NCI-H345 treated with DMSO at 0.1 percent for 48 hours (cell line): ENCODE measurements at regions not wholly inside any gene's neighbourhood (a gene's known extent, or its start where the extent isn't known, plus 50 kb on each side); places are given as distances from the start of the nearest gene placed in this dataset.

ENCODE experiments used
- DNase-seq: peaks from one replicate; lab custom pipeline; 2025; ENCODE audit not compliant: unreplicated experiment; lab: John Stamatoyannopoulos, UW

DNA sequence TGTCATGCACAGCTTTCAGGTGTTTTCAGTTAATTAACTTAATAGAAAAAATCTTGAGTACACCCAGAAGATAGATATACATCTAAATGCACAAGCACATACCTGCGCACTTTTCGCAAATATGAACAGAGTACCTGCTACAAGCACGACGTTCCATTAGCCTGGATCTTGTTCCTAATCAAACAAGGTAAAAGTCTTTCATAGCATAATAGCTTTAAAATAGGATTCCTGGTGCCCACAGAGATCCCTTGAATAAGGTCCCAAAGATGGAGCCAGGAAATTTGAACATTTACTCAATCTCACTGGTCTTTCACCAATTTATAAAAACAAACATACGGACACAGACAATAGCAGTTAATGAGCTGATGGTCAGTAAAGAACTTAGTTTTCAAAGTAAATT lies 689.8 kb upstream of the CHORDC1 start:
- no peak for DNase-seq

DNA sequence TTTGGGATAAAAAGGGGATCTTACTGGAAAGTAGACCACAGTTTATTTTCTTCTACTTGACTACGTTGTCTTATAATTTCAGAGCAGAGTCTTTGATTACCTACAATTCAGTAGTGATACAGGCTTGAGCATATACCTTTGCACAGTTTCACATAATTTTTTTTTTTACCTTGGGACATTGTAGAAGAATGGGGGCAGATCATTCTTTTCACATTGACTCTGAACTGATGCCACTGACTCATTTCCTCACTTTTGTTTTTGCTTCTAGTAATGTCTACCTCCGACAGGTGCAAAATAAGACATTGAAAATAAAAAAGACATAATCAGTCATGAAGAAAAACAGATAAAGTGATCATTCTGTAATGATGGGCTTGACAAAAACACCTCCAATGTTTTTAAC lies 688.3 kb upstream of the CHORDC1 start:
- DNase-seq = no peak

DNA sequence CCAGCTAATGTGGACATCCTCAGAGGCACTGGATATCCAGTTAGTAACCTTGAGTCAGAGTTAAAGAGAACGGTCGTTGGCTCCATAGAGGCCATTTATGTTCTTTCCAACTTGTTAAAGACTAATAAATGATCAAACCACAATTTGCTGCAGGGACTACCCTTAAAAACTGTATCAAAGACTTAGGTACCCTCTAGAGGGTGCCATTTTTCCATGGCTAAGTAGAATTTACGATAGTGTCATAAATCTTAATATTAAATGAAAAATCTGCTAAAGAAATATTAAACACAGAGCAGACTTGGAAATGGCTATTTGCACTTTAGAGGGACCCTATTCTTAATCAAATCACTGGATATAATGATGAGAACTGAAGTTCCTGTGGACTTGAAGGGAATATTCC lies 685.2 kb upstream of the CHORDC1 start:
- DNase-seq = no peak

DNA sequence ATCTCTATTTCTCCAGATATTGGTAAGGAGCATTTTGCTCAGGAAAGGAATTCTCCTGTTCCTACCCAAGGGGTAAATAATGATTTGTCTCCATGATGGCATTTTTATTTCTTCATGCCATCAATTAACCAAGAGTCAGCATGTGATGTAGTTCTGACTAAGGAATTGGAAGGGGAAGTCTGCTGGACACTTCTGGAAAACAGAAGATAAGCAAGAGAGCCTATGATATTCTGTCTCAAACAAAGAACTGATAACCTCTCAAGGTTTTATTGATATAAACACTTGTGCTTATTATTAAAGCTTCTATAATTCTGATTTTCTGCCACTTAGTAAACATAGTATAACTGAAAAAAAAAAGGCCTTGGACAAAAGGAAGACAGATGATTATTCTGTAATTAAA lies 673.0 kb upstream of the CHORDC1 start:
- DNase-seq = no peak

DNA sequence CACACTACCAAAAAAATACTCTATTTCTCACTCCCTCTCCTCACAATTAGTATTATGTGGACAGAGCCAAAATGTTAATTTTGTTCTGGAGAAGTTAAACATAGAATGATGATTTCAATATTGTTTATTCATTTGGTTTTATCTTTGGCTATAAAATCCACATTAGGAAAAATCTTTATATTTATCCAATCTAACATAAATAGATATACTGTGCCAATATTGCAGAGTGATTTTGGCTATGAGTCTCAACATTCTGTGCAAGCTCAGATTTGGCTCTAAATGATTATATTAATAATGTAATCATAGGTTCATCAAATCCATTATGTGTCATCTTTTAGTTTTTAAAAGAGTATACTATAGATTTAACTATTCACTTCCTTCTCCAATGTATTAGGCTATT lies 667.5 kb upstream of the CHORDC1 start:
- DNase-seq = no peak

DNA sequence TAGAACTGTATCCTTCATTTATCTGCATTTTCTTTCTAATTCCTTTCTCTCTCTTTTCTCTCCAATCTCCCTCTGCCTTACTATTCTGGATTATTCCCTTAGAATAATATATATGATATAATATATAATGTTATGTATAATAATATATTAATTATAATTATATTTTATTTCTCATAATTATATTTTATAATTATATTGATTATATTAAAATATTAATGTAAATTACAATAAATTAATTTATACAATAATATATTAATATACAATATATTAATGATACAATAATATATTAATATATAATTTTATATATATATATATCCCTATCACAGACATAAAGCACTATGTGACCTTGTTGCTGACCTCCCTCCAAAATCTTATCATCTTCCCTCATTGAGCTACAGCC lies 661.3 kb upstream of the CHORDC1 start:
- DNase-seq = no peak

DNA sequence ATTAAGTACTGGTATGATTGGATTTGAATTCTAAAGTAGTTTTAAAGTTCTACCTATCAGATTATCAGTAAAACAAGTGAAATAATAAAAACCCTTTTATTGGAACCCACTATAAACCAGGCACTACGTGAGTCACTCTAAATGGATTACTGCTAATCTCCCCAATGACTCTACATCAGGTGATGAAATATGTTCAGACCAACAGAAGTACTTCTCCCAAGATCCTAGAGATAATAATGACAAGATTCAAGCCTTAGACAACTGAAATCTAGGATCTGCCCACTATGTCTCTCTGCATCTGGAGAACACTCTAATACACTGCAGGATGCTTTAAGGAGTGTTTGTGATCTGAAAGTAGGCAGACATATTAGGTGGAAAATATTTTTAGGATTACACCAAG lies 652.1 kb upstream of the CHORDC1 start:
- no peak for DNase-seq

DNA sequence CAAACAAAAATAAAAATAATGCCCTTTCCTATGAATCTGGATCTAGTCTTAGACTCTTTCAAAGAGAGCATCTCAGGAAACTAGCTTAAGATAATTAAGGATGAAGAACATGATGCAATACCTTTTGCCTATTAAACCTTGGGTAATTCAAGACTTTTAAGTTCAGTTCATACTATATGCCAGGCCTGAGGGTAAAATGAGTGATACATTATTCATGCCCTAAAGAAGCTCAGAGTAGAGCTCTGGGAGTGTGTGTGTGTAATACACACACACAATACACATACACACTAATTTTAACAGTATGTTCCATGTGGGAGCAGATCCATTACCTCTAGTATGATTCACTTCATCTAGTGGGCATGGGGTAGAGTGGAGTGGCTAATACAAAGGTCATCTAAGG lies 651.4 kb upstream of the CHORDC1 start:
- DNase-seq = no peak

DNA sequence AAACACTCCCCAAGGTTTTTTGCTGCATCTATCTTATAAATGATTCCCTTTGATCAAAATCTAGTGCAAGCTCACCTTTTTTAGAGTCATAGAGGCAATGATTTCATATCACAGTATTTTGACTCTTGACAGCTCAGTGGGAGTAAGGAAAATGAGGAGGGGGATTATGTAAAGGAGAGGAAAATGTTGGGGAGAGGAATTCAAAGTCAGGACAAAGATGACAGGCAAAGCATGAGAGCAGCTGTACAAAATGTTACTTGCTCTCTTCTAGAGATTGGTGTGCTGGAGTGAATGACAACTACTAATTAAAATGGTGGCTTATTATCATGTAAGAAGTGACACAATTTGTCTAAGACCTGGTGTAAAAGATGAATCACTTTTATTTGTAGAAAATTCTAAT lies 644.6 kb upstream of the CHORDC1 start:
- DNase-seq = no peak

DNA sequence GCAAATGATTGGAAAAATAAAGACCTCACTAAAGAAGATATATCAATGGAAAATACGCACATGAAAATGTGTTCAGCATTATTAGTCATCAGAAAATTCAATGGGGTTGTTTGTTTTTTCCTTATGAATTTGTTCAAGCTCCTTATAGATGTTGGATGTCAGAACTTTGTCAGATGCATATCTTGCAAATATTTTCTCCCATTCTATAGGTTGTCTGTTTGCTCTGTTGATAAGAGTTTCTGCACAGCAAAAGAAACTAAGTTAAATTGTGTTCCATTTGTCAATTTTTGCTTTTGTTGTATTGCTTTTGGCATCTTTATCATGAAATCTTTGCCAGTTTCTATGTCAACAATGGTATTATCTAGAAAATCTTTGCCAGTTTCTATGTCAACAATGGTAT lies 633.9 kb upstream of the CHORDC1 start:
- DNase-seq = no peak

DNA sequence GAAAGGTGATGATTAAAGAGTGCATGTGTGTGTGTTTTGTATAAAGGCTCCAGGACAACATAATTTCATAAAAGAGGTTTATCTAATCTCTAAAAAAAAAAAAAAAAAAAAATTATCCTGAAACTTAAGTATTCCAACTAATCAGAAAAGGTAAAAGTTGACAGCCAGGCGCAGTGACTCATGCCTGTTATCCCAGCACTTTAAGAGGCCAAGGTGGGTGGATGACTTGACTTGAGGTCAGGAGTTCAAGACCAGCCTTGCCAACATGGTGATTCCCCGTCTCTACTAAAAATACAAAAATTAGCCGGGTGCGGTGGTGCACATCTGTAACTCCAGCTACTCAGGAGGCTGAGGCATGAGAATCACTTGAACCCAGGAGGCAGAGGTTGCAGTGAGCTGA lies 632.7 kb upstream of the CHORDC1 start:
- no peak for DNase-seq

DNA sequence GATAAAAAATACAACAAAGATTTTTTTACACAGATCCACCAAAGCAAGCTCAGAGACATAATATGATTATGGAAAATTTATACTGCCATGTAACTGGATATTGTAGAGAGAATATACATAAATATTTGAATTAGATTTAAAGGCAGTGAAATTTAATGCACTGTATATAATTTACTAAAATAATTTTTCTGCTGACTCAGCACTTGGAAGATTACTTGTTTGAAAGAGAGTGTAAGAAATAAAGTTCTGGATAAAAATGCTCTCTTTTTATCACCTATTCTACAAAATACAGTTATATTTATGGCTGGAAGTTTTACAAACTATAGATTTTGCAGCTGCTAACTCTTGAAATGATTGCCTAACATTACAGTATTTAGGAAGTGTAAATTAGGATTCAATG lies 628.3 kb upstream of the CHORDC1 start:
- no peak for DNase-seq

DNA sequence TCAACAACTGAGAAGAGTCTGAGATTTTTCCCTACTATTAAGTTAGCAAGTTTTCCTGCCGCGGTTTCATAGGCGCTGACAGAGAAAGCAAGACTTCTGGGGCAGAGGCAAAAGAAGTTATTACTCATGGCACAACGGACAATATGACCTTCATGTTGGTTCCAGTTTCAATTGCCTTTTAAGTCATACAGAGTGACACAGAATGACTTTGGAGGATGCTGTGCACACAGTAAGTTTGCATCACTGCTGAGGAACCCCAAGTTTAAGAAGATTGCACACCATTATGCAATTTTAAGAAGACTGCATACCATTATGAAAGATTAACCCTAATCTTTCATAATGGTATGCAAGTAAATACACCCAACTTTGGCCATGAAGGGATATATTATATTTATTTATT lies 626.5 kb upstream of the CHORDC1 start:
- no peak for DNase-seq

DNA sequence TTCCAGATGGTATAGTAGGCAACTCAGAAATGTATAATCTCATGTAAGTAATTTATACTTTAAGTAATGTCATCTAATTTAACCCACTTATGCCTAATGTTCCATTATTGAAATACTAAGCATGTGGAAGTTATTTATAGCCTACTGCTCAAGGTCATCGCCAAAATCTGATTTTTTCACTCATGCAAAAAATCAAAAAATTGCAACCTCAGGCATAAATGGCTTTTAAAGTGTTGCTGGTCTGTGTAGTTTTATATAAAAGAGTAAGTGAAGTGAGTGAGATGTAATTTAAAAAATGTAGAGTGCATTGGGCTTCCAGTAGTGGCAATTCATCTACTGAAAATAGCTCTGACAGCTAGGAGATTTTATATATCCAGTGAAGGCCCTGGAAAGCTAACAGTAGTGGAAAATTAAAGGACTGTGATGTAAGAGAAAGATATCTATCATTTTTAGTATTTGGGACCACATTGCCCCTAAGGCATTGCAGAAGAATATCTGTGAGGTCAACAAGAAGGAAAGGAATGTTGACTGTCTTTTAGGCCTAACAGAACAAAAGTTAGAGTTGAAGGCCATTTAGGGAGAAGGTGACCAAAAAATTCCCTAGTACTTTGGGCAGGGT lies 624.5 kb upstream of the CHORDC1 start:
- no peak for DNase-seq

DNA sequence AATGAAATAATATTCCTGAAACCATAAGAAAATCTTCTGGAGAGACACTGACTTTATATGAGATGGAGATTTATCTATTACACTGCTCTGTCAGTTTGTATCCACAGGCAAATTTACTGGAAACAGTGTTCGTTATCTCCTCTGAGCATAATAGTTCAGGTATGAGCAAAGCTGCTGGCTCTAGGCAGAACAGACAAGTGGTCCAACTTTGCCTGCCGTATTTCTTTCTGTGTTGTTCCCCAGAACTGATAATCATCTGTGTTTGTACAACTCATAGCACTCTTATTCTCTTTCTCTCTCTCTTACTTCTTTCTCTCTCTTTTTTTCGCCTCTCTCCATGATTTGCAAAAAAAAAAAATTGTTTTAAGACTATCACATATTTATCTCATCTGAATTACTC lies 623.8 kb upstream of the CHORDC1 start:
- no peak for DNase-seq

DNA sequence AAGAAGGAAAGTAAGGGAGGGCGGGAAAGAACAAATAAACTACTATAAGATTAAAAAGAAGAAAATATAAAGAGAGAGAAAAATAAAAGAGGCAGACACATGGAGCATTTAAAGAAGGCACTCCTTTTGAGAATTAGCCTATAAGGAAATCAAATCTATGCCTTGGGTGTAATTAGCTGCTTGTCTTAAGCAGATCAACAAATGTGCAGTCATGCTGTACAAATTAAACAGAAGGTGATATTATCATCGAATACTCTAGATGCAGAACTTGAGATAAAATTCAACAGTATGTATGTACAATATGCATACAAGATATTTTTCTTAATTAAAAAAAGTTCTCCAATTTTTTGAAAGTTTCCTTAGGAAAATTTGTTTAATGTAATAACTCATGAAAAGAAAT lies 623.0 kb upstream of the CHORDC1 start:
- no peak for DNase-seq

DNA sequence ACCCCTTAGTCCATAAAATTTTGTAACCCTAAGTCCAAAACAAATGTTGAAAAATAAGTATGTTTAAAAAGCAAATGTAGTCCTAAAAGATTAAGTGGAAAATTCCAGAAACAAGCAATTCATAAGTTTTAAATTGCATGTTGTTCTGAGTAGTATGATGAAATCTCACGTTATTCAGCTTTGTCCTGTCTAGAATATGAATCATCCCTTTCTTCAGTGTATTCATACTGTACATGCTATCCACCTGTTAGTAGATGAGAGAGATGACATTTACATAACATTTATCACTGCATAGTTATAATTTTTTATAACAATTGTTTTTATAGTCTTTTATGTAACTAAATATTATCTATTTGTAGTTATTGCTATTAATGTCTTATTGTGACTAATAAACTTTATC lies 622.3 kb upstream of the CHORDC1 start:
- DNase-seq = no peak

DNA sequence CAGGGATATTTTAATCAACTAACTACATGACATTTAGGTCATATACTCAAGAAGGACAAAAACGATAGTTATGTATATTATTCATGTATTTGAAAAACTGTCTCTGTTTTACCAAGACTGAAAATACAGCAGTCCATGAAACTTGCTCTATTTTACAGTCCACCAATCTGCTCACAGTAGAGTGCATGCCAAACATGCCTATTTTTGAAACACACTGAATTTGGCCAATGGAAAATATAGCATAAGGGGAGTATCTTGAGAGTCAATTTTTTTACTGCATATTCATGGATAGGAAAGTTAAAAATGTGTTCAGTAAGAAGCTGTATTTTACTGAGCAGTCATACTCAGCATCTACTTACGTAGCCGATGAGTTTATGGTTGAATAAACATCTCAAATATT lies 621.2 kb upstream of the CHORDC1 start:
- no peak for DNase-seq

DNA sequence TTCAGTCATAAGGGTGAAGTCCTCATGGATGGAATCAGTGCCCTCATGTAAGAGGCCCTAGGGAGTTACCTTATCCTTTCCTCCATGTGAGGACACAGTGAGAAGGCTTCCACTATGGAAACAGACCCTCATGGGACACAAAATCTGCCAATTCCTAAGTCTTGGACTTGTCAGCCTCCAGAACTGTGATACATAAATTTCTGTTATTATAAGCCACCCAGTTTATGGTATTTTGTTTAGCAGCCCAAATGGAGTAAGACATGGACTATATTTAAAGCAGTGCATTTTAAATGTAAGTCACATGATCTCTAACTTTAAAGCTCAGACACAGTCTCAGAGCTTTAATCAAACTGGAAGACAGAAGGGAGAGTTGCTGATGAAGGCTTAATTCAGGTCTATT lies 619.8 kb upstream of the CHORDC1 start:
- DNase-seq = no peak

DNA sequence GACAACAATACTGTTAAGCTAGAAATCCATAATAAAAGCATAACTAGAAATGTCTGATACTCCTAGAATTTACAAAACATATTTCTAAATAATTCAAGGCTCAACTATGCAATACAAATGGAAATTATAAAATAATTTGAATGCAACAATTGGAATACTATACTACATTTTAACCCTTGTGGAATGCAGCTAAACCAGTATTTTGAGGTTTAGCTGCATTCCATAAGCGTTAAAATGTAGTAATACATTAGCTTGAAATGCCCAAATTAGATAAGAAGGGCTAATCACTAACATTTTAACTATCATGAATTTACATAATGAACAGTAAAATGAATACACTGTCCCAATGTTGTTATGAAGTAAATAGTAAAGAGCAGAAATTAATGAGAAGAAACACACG lies 617.2 kb upstream of the CHORDC1 start:
- no peak for DNase-seq

DNA sequence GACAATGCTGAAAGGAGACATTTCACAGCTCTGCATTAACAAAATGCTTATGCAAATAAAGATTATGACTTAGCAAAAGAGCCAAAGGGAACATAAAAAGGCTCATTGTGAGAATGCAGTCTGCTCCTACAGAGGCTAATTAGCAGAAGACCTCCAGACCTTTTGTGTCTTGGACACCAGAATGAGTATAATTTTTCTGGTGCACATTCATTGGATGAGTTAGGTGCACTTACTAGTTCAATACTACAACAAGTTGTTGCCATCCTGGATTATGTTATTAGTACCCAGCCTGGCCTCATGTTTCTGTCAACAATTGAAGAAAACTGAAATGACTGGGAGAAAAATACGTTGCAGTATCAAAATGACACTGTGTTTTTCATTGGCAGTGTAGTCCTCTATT lies 613.2 kb upstream of the CHORDC1 start:
- DNase-seq = no peak

DNA sequence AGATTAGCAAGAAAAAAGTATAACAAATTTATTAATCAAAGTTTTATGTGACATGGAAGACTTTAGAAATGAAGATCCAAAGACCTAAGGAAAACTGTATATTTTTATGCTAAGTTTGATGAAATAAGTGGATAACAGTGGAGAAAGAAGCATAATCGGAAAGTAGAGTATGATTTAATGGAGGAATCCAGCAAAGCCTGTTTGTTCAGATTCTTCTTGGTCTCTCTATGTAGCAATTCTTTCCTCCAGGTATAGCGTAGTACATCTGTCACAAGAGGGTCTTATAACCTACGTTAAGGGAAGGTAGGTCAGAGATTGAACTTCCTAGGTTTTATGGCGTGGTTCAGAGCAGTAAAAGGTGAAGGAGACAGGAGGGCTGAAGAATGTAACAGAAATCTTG lies 600.6 kb upstream of the CHORDC1 start:
- DNase-seq = no peak

DNA sequence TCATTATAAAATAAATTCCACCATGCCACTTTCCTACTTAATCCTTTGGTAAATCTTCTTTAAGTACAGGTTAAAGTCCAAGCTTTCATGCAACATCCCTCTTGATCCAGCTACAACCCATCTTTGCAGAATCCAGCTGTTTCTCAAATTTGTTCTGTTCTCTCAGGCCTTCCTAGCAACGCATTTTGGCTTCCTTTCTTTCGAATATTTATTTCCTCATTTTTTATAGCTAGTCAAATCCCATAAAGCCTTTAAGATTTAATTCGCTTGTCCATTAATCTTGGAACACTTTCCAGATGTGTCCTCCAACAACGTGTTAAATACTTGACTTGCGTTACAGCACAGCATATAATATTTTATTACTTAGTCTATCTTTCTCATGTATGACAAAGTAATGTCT lies 600.1 kb upstream of the CHORDC1 start:
- DNase-seq = no peak

DNA sequence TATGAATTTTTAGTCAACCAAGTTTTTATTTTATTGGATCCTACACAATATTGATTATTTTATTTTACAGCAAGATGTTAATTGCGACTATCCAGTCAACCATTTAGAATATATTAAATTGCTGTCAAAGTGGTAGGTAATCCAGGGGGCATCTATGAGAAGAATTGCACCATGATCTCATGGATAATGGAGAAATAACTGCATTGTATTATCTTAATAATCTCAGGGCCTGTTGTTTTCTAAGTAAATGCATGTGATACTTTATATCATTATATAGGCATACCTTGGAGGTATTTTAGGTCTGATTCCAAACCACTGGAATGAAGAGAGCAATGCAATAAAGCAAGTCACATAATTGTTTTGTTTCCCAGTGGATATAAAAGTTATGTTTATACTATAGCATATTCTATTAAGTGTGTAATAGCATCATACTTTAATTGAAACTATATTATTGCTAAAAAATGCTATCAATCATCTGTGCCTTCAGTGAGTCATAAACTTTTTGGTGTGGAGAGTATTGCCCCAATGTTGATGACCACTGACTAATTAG lies 595.4 kb upstream of the CHORDC1 start:
- no peak for DNase-seq
